GM06990 (cell line): ENCODE measurements at regions not wholly inside any gene's neighbourhood (a gene's known extent, or its start where the extent isn't known, plus 50 kb on each side); places are given as distances from the start of the nearest gene placed in this dataset.

ENCODE experiments used
- DNase-seq: peaks from one replicate; pipeline ENCODE4 v3.0.0-alpha.2; 2011; ENCODE audit not compliant: insufficient read length; ENCODE audit errors: extremely low read depth
- H3K27me3 ChIP-seq: replicated peaks from 2 replicates; pipeline ENCODE4 v1.6.0; 2011; ENCODE audit warnings: low read length; ENCODE audit not compliant: control insufficient read depth, insufficient read depth
- H3K36me3 ChIP-seq: 2 replicates; pipeline ENCODE4 v1.5.1; 2011; ENCODE audit warnings: low read length; ENCODE audit not compliant: control insufficient read depth, insufficient read depth
- H3K4me3 ChIP-seq: replicated peaks from 2 replicates; pipeline ENCODE4 v1.5.1; 2011; ENCODE audit warnings: low read depth, mild to moderate bottlenecking, control low read depth, low read length
- TF ChIP-seq, protein P1 (sequence below): IDR thresholded peaks from 2 replicates; pipeline ENCODE4 v1.5.1; 2011; ENCODE audit warnings: low read length, control low read depth, mild to moderate bottlenecking, inconsistent platforms; ENCODE audit not compliant: insufficient read depth, poor library complexity, severe bottlenecking

DNA sequence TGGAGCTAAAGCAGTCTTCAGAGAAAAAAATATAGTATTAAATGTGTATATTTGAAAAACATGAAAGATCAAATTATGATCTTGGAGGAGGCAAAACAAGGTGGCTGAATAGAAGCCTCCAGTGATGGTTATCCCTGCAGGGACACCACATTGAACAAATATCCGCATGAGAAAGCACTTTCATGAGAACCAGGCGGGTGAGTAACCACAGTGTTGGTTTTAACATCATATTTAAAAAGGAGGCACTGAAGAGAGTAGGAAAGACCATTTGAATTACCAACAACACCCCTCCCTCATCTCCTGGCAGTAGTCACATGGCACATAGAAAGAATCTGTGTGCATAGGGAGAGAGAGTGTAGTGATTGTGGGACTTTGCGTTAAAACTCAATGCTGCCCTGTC is 759.6 kb upstream of the NRXN1 start:
- Histone ChIP-seq H3K36me3 (no peaks in the 10 kb centered on the region), H3K4me3 (no peak overlapping the region), H3K27me3 (no peaks in the 10 kb centered on the region)
- TF ChIP-seq, protein P1, sequence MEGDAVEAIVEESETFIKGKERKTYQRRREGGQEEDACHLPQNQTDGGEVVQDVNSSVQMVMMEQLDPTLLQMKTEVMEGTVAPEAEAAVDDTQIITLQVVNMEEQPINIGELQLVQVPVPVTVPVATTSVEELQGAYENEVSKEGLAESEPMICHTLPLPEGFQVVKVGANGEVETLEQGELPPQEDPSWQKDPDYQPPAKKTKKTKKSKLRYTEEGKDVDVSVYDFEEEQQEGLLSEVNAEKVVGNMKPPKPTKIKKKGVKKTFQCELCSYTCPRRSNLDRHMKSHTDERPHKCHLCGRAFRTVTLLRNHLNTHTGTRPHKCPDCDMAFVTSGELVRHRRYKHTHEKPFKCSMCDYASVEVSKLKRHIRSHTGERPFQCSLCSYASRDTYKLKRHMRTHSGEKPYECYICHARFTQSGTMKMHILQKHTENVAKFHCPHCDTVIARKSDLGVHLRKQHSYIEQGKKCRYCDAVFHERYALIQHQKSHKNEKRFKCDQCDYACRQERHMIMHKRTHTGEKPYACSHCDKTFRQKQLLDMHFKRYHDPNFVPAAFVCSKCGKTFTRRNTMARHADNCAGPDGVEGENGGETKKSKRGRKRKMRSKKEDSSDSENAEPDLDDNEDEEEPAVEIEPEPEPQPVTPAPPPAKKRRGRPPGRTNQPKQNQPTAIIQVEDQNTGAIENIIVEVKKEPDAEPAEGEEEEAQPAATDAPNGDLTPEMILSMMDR, result no peak
- no peak for DNase-seq

DNA sequence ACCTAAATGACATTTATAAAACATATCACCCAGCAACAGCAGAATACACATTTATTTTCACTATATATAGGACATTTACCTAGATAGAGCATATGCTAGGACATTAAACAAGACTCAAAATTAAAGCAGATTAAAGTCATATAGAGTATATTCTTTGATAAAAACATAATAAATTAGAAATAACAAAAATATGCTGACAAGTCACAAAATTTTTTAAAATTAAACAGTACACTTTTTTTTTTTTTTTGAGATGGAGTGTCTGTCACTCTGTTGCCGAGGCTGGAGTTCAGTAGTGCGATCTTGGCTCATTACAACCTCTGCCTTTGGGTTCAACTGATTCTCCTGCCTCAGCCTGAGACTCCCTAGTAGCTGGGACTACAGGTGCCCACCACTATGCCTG is 758.9 kb upstream of the NRXN1 start:
- TF ChIP-seq, protein P1, result no peak
- DNase-seq, result no peak
- no peaks in the 10 kb centered on the region for H3K36me3 ChIP-seq

DNA sequence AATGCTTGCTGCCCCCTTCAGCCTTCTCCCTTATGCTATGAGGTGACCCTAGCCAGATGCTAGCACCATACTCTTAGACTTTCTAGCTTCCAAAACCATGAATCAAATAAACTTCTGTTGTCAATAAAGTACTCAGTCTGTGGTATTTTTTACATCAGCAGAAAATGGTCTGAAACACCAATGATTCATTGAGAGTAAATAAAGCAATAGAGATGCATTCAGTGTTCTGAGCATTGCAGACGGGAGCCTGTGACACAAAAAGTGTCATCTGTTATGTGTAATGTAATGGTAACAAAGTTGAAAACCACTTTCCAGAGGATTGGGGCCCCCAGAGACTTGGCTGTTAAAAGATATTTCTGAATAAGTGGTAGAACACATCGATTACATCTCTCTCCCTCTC is 758.0 kb upstream of the NRXN1 start:
- Histone ChIP-seq H3K27me3 (no peaks in the 10 kb centered on the region), H3K4me3 (no peak overlapping the region), H3K36me3 (no peaks in the 10 kb centered on the region)
- TF ChIP-seq, protein P1, result no peak
- no peak for DNase-seq

More for the DNA sequence above, 758.9 kb upstream of the NRXN1 start:
- no peak overlapping the region for H3K4me3 ChIP-seq
- H3K27me3 ChIP-seq, result no peaks in the 10 kb centered on the region

DNA sequence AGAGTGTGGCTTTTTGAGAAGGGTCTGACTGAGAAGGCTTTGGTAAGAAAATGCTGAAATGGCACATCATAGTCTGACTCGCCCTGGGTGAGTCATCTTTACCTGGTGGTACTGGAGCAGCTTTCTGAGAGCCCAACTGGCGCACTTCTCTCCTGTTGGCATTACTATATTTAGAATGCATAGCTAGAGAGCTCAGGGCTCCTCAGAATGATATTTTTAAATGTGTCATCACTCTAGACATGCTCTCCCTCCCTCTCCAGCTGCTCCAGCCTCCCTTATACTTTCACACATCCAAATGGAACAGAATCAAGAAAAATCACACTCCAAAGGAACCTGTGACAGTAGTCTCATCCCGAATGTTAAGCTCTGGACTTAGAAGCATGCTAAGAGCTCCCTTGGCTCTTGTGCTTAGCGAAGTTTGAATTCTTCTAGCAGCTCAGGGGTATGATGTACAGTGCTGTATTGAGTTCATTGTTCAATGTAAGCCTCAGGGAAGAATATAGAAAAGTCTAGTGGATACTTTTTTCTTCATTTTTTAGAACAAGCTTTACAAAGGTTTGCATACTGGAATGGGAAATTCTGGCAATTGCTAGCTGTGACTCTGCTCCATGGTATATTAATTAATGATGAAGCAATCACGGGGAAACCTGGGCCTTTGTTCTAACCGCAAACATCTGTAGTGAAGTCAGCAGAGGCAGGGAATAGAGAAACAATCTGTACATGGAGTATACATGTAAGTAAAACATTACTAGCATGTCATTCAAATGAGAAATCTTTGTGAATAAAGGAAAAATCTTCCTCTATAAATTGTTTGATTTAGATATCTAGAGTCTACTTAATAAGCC is 751.2 kb upstream of the NRXN1 start:
- no peaks in the 10 kb centered on the region for H3K27me3 ChIP-seq
- no peak for DNase-seq
- H3K36me3 ChIP-seq, result no peaks in the 10 kb centered on the region
- TF ChIP-seq, protein P1, result no peak
- no peak overlapping the region for H3K4me3 ChIP-seq

DNA sequence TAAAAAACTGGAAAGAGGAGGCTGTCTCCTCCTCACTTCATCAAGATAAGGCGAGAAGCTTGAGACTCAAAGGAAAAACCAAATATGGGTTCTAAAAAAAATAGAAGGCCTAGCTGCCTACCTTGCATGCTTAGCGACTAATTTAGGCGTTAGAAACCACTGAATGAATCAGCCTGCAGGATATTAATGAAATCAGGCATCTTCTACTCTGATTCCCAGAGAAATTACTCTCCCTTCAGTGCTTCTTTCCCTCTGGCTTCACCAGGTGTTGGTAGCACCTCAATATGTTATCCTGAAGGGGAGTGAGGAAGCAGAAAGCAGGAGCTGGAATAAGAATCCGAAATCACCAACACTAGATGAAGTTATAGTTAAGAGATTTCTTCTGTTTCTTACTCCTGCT is 749.8 kb upstream of the NRXN1 start:
- no peaks in the 10 kb centered on the region for H3K27me3 ChIP-seq
- H3K4me3 ChIP-seq, result no peak overlapping the region
- no peaks in the 10 kb centered on the region for H3K36me3 ChIP-seq
- TF ChIP-seq, protein P1, result no peak
- DNase-seq, result no peak
